A549 (cell line): ENCODE measurements at regions not wholly inside any gene's neighbourhood (a gene's known extent, or its start where the extent isn't known, plus 50 kb on each side); places are given as distances from the start of the nearest gene placed in this dataset.

ENCODE experiments used
- ATAC-seq, 2 experiments: fragments of 200-7000 bp in 1 of 2; fragments of >200 bp in 1 of 2; cut with Nextera tagmentation in 1 of 2; cut with Tn5 transposase in 1 of 2; 3 replicates each; pipeline versions ENCODE4 v1.8.0 to v1.9.1; 2018 to 2020; ENCODE audit warnings: mild to moderate bottlenecking in 1 of 2, moderate library complexity in 1 of 2
- CTCF ChIA-PET: fragments of 300-600 bp; sonication (Branson Sonifier 250); formaldehyde crosslinking; extraction: SDS; loops from one replicate; lab custom pipeline; 2021; ENCODE audit warnings: antibody characterized with exemption, inconsistent platforms; lab: Yijun Ruan, JAX
- POLR2A ChIA-PET: fragments of 350-600 bp; formaldehyde crosslinking; extraction: SDS; loops from one replicate; lab custom pipeline; 2021; ENCODE audit warnings: antibody characterized with exemption, inconsistent platforms; lab: Yijun Ruan, JAX
- DNase-seq, 2 experiments: peaks; one replicate each; pipeline versions ENCODE4 v3.0.0 to v3.0.0-alpha.2; 2011 to 2016; ENCODE audit warnings: low read depth in 1 of 2, low spot score in 1 of 2
- FAIRE-seq: peaks from 2 replicates; lab custom pipeline; 2011; peaks lifted over from hg19 to GRCh38; lab: Jason Lieb, UNC
- H3K27ac ChIP-seq, 2 experiments: fragments of >200 bp; sonication (Bioruptor Twin); formaldehyde crosslinking; 3 replicates each; pipeline ENCODE4 v1.5.1; 2016 to 2017
- H3K4me1 ChIP-seq: fragments of >200 bp; sonication (Bioruptor Twin); formaldehyde crosslinking; 3 replicates; pipeline ENCODE4 v1.6.1; 2016
- H3K4me2 ChIP-seq: fragments of >200 bp; sonication (Bioruptor Twin); formaldehyde crosslinking; 3 replicates; pipeline ENCODE4 v1.6.1; 2016
- H3K4me3 ChIP-seq: fragments of >200 bp; sonication (Bioruptor Twin); formaldehyde crosslinking; 3 replicates; pipeline ENCODE4 v1.5.1; 2016
- H3K9me3 ChIP-seq: fragments of >200 bp; sonication (Bioruptor Twin); formaldehyde crosslinking; 3 replicates; pipeline ENCODE4 v1.6.1; 2016
- CBX2 ChIP-seq: fragments of 200-600 bp; sonication (generic); IDR thresholded peaks from 2 replicates; pipeline ENCODE4 v1.6.1; 2016; ENCODE audit warnings: low read depth, mild to moderate bottlenecking, borderline replicate concordance
- CHD2 ChIP-seq: fragments of 150-350 bp; IDR thresholded peaks from 2 replicates; pipeline ENCODE4 v1.6.1; 2014; ENCODE audit warnings: low read length; ENCODE audit not compliant: partially characterized antibody
- CHD4 ChIP-seq: fragments of 200-600 bp; sonication (generic); IDR thresholded peaks from 2 replicates; pipeline ENCODE4 v1.6.1; 2016; ENCODE audit warnings: antibody characterized with exemption, mild to moderate bottlenecking, borderline replicate concordance
- EHMT2 ChIP-seq: fragments of 200-600 bp; sonication (generic); IDR thresholded peaks from 2 replicates; pipeline ENCODE4 v1.6.1; 2016; ENCODE audit warnings: antibody characterized with exemption, low read depth, mild to moderate bottlenecking, moderate library complexity
- FOSL2 ChIP-seq, 2 experiments: fragments of 450-650 bp in 1 of 2; fragments of >200 bp in 1 of 2; sonication (Bioruptor Twin) in 1 of 2; formaldehyde crosslinking; IDR thresholded peaks; 2 replicates each; pipeline versions ENCODE4 v1.5.0 to v1.6.1; 2016 to 2020; ENCODE audit warnings: mild to moderate bottlenecking in 1 of 2, moderate library complexity in 1 of 2
- HDAC2 ChIP-seq: fragments of 200-600 bp; sonication (generic); IDR thresholded peaks from 2 replicates; pipeline ENCODE4 v1.6.1; 2016
- HOXB13 ChIP-seq: fragments of 250-450 bp; sonication (Bioruptor Pico); IDR thresholded peaks from 2 replicates; pipeline ENCODE4 v1.5.0; 2020; ENCODE audit warnings: low read depth, mild to moderate bottlenecking, moderate library complexity
- JUNB ChIP-seq: fragments of >200 bp; sonication (Bioruptor Twin); formaldehyde crosslinking; IDR thresholded peaks from 2 replicates; pipeline ENCODE4 v1.6.1; 2016
- KDM5A ChIP-seq: fragments of 200-600 bp; sonication (generic); IDR thresholded peaks from 2 replicates; pipeline ENCODE4 v1.6.1; 2016; ENCODE audit warnings: antibody characterized with exemption, mild to moderate bottlenecking
- MAZ ChIP-seq: fragments of 150-350 bp; IDR thresholded peaks from 2 replicates; pipeline ENCODE4 v1.6.1; 2014; ENCODE audit warnings: antibody characterized with exemption, low read depth, low read length, borderline replicate concordance
- NR3C1 ChIP-seq: fragments of >200 bp; sonication (Bioruptor Twin); formaldehyde crosslinking; IDR thresholded peaks from 3 replicates; pipeline ENCODE4 v1.6.1; 2017
- POLR2A ChIP-seq: IDR thresholded peaks from 2 replicates; pipeline ENCODE4 v1.6.1; 2012; ENCODE audit warnings: mild to moderate bottlenecking, low read length
- RAD21 ChIP-seq, 2 experiments: fragments of >200 bp in 1 of 2; sonication (Bioruptor Twin) in 1 of 2; formaldehyde crosslinking in 1 of 2; IDR thresholded peaks in 1 of 2; conservative IDR thresholded peaks in 1 of 2; 2 replicates in 1 of 2; 3 replicates in 1 of 2; pipeline ENCODE4 v1.6.1; 2012 to 2018; ENCODE audit warnings: inconsistent platforms in 1 of 2
- RARB ChIP-seq: fragments of 250-450 bp; sonication (Bioruptor Pico); IDR thresholded peaks from 2 replicates; pipeline ENCODE4 v1.8.0; 2021; ENCODE audit warnings: mild to moderate bottlenecking, moderate library complexity
- RCOR1 ChIP-seq: fragments of 150-350 bp; IDR thresholded peaks from 2 replicates; pipeline ENCODE4 v1.6.1; 2014; ENCODE audit warnings: antibody characterized with exemption, low read length, low read depth
- SREBF2 ChIP-seq: fragments of 450-650 bp; IDR thresholded peaks from 2 replicates; pipeline ENCODE4 v1.6.1; 2014; ENCODE audit warnings: mild to moderate bottlenecking, moderate library complexity
- TFCP2L1 ChIP-seq: fragments of 250-450 bp; sonication (Bioruptor Pico); IDR thresholded peaks from 2 replicates; pipeline ENCODE4 v1.5.0; 2021; ENCODE audit warnings: mild to moderate bottlenecking
- ZFP36 ChIP-seq: fragments of 450-650 bp; IDR thresholded peaks from 2 replicates; pipeline ENCODE4 v1.6.1; 2014; ENCODE audit warnings: borderline replicate concordance; ENCODE audit not compliant: partially characterized antibody
- WGBS: methylation state at CpG from one replicate; pipeline ENCODE4 v1.1.6; 2017; ENCODE audit errors: missing lambda C conversion rate; 5-methylcytosine and 5-hydroxymethylcytosine counted together
- TF ChIP-seq, protein P1 (sequence below): fragments of 450-650 bp; IDR thresholded peaks from 2 replicates; pipeline ENCODE4 v1.6.1; 2014; ENCODE audit warnings: antibody characterized with exemption
- TF ChIP-seq, protein P2 (sequence below): fragments of 200-600 bp; sonication (generic); IDR thresholded peaks from 2 replicates; pipeline ENCODE4 v1.6.1; 2016; ENCODE audit warnings: antibody characterized with exemption, mild to moderate bottlenecking, moderate library complexity
- TF ChIP-seq, protein P3 (sequence below): fragments of 150-350 bp; IDR thresholded peaks from 2 replicates; pipeline ENCODE4 v1.6.1; 2014; ENCODE audit warnings: low read depth, mild to moderate bottlenecking, low read length
- TF ChIP-seq, protein P4 (sequence below): IDR thresholded peaks from 2 replicates; pipeline ENCODE4 v1.6.1; 2012; ENCODE audit warnings: low read depth, borderline replicate concordance

DNA sequence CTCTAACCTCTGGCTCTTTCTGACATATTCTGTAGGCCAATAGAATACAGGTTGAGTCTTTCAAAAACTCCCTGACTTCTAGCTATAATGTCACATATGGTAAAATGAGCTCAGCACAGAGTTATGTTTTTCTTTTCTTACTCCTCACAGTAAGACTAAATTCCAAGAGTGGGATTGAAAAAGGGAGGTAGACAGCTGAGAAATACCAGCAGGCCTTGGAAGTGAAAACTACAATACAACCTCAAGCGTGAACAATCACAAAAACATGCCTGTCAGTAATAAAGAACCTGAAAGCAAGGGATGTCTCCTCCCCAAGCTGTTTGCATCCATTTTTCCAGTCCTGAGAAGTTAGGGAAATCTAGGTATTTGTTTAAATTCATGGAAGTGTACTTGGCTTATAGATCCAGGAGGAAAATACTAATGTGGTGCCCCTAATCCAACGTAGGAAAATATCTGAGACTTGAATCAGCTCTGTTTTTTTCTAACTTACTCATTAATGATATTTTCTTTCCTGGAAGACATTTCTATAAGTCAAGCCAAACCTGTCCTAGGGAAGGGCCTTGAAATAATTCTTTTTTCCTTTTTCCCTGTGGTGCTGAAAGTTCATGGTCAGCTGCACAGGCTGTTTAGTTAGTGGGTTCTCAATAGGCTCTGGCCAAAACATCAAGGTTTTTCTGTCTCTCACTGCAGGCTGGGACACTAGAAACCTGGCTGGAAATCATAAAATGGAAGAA is 167.9 kb upstream of the SPATS2L start:
- WGBS, result 59% methylated on average over 2 of the region's 2 CpGs
- no peak for TF ChIP-seq POLR2A
- no peak for TF ChIP-seq RARB (CRISPR knock-in tag)
- TF ChIP-seq TFCP2L1 (CRISPR knock-in tag), result no peak
- TF ChIP-seq, protein P1, sequence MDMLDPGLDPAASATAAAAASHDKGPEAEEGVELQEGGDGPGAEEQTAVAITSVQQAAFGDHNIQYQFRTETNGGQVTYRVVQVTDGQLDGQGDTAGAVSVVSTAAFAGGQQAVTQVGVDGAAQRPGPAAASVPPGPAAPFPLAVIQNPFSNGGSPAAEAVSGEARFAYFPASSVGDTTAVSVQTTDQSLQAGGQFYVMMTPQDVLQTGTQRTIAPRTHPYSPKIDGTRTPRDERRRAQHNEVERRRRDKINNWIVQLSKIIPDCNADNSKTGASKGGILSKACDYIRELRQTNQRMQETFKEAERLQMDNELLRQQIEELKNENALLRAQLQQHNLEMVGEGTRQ, result no peak
- no peak for TF ChIP-seq CBX2
- no peak for TF ChIP-seq CHD2
- TF ChIP-seq HDAC2, result no peak
- TF ChIP-seq EHMT2, result no peak
- TF ChIP-seq RAD21 (conservative IDR thresholded peaks at IDR 0.05 in 1 of 2, IDR thresholded peaks at IDR 0.05 in 1 of 2), result no peak
- no peak for TF ChIP-seq NR3C1
- TF ChIP-seq, protein P2, sequence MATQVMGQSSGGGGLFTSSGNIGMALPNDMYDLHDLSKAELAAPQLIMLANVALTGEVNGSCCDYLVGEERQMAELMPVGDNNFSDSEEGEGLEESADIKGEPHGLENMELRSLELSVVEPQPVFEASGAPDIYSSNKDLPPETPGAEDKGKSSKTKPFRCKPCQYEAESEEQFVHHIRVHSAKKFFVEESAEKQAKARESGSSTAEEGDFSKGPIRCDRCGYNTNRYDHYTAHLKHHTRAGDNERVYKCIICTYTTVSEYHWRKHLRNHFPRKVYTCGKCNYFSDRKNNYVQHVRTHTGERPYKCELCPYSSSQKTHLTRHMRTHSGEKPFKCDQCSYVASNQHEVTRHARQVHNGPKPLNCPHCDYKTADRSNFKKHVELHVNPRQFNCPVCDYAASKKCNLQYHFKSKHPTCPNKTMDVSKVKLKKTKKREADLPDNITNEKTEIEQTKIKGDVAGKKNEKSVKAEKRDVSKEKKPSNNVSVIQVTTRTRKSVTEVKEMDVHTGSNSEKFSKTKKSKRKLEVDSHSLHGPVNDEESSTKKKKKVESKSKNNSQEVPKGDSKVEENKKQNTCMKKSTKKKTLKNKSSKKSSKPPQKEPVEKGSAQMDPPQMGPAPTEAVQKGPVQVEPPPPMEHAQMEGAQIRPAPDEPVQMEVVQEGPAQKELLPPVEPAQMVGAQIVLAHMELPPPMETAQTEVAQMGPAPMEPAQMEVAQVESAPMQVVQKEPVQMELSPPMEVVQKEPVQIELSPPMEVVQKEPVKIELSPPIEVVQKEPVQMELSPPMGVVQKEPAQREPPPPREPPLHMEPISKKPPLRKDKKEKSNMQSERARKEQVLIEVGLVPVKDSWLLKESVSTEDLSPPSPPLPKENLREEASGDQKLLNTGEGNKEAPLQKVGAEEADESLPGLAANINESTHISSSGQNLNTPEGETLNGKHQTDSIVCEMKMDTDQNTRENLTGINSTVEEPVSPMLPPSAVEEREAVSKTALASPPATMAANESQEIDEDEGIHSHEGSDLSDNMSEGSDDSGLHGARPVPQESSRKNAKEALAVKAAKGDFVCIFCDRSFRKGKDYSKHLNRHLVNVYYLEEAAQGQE, result no peak
- TF ChIP-seq, protein P3, sequence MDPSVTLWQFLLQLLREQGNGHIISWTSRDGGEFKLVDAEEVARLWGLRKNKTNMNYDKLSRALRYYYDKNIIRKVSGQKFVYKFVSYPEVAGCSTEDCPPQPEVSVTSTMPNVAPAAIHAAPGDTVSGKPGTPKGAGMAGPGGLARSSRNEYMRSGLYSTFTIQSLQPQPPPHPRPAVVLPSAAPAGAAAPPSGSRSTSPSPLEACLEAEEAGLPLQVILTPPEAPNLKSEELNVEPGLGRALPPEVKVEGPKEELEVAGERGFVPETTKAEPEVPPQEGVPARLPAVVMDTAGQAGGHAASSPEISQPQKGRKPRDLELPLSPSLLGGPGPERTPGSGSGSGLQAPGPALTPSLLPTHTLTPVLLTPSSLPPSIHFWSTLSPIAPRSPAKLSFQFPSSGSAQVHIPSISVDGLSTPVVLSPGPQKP, result no peak
- no peak for TF ChIP-seq JUNB
- TF ChIP-seq FOSL2 (IDR thresholded peaks at IDR 0.05), result no peak
- TF ChIP-seq FOSL2 (CRISPR knock-in tag; IDR thresholded peaks at IDR 0.05), result no peak
- no peak for TF ChIP-seq RCOR1
- no peak for TF ChIP-seq MAZ
- no peak for TF ChIP-seq CHD4
- TF ChIP-seq, protein P4, sequence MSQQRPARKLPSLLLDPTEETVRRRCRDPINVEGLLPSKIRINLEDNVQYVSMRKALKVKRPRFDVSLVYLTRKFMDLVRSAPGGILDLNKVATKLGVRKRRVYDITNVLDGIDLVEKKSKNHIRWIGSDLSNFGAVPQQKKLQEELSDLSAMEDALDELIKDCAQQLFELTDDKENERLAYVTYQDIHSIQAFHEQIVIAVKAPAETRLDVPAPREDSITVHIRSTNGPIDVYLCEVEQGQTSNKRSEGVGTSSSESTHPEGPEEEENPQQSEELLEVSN, result no peak
- no peak for TF ChIP-seq SREBF2
- ChIA-PET POLR2A (no interaction called here), CTCF (interaction anchor here (0.8 kb wide), 1 partner anchor 13 kb away, joined by 3 read pairs; no protein-coding TSS in a partner anchor)
- H3K4me3 ChIP-seq, result no peak overlapping the region
- ATAC-seq, result no peak
- no peak for FAIRE-seq
- no peaks in the 10 kb centered on the region for H3K4me1 ChIP-seq
- H3K27ac ChIP-seq, result no peak overlapping the region
- DNase-seq, result no peak
- H3K9me3 ChIP-seq, result no peaks in the 10 kb centered on the region
- no peak overlapping the region for H3K4me2 ChIP-seq

DNA sequence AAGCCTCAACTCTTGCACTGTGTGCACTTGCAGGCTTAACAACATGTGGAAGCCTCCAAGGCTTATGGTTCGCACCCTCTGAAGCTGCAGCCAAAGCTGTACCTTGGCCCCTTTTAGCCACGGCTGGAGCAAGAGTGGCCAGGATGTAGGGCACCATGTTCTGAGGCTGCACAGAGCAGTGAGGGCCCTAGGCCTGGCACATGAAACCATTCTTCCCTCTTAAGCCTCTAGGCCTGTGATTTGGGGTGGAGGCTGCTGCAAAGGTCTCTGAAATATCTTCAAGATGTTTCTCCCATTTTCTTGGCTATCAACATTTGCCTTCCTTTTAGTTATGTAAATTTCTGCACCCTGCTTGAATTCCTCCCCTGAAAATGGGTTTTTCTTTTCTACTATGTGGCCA is 161.9 kb upstream of the SPATS2L start:
- ChIA-PET CTCF (no interaction called here), POLR2A (no interaction called here)
- Histone ChIP-seq H3K4me2 (no peak overlapping the region), H3K4me1 (no peaks in the 10 kb centered on the region), H3K4me3 (no peak overlapping the region), H3K9me3 (peaks cover 4% of the 10 kb centered on the region; the same call in 1 of the 3 replicates), H3K27ac (no peak overlapping the region)
- 47% methylated on average over 2 of the region's 2 CpGs for WGBS
- DNase-seq, result no peak
- no peak for FAIRE-seq
- ATAC-seq, result no peak
- TF ChIP-seq FOSL2 (IDR thresholded peaks at IDR 0.05), result no peak
- TF ChIP-seq FOSL2 (CRISPR knock-in tag; IDR thresholded peaks at IDR 0.05), result no peak
- no peak for TF ChIP-seq KDM5A
- peak; percentile 19 for TF ChIP-seq ZFP36
- TF ChIP-seq HOXB13 (CRISPR knock-in tag), result no peak
- TF ChIP-seq EHMT2, result no peak
- no peak for TF ChIP-seq HDAC2
